Activated T-helper 2 cell treated with anti-CD3 and anti-CD28 coated beads, Interferon-gamma antibody, Interleukin-2, Interleukin-4, amounts not matched to agents 10 μg/mL and 5 μg/mL and 100 μg/mL, durations not matched to agents 14 hours and 24 hours and 36 hours (primary cell): ENCODE measurements at regions not wholly inside any gene's neighbourhood (a gene's known extent, or its start where the extent isn't known, plus 50 kb on each side); places are given as distances from the start of the nearest gene placed in this dataset.
A peak's percentile ranks its signal among the peaks of the same experiment; 100 is the strongest.

Source experiments
- DNase-seq: peaks from one replicate; pipeline ENCODE4 v3.0.0; 2021; ENCODE audit warnings: low spot score
- H3K27ac Mint-ChIP-seq: one replicate; pipeline ENCODE4 v1.8.0; 2021; ENCODE audit warnings: mixed read lengths
- H3K27me3 Mint-ChIP-seq: one replicate; pipeline ENCODE4 v1.8.0; 2021; ENCODE audit warnings: low read depth, mixed read lengths
- H3K36me3 Mint-ChIP-seq: one replicate; pipeline ENCODE4 v1.8.0; 2021; ENCODE audit warnings: low read depth, mixed read lengths
- H3K4me1 Mint-ChIP-seq: one replicate; pipeline ENCODE4 v1.8.0; 2021; ENCODE audit warnings: low read depth, mixed read lengths
- H3K4me3 Mint-ChIP-seq: one replicate; pipeline ENCODE4 v1.8.0; 2021; ENCODE audit warnings: low read depth, mild to moderate bottlenecking, moderate library complexity, mixed read lengths
- H3K9me3 Mint-ChIP-seq: one replicate; pipeline ENCODE4 v1.8.0; 2021; ENCODE audit warnings: mixed read lengths
- intact Hi-C: fragments of 100-400 bp; cut with micrococcal nuclease; formaldehyde crosslinking; loops from one replicate; pipeline ENCODE4 v1.15.1; 2023

DNA sequence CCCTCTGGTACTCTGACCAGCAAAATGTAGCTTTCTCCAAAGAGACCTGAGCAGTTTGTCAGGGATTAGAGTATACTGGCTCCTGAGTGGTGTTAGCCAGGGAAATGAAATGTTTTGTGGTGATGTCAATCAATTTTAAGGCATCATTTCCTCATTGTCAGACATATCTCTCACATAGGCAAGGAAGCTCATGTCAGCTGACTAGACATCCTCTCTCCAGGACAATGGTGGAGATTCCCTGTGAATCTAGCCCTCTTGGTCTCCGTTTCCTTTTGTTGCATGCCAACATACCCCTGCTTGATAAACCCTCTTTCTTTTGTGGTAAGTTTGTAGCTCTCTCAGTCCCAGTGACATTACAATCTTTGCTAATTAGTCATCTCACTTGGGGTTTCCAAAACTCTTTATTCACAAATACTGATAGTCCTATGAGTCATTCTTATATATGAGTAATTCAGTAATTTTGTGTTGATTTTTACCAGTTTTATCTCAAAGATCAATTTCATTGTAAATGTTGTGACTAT lies 135.6 kb upstream of the PTPRK start:
- Mint-ChIP-seq H3K27me3 (no peaks in the 10 kb centered on the region), H3K4me3 (no peak overlapping the region), H3K4me1 (peaks cover 43% of the 10 kb centered on the region), H3K9me3 (peaks cover 4% of the 10 kb centered on the region), H3K36me3 (peaks cover 9% of the 10 kb centered on the region), H3K27ac (peak overlapping the region; percentile 79)
- intact Hi-C loops = loop anchor here (1.0 to 10.0 kb wide), 5 partner anchors 58 to 835 kb away; no protein-coding TSS in a partner anchor
- DNase-seq = peak; percentile 13

- H3K27ac Mint-ChIP-seq = no peak overlapping the region
- no peak for DNase-seq
- intact Hi-C loops = no loop called here
- no peaks in the 10 kb centered on the region for H3K27me3 Mint-ChIP-seq
- peaks cover 10% of the 10 kb centered on the region for H3K4me1 Mint-ChIP-seq
- no peaks in the 10 kb centered on the region for H3K36me3 Mint-ChIP-seq
- H3K9me3 Mint-ChIP-seq = peaks cover 4% of the 10 kb centered on the region
- no peak overlapping the region for H3K4me3 Mint-ChIP-seq
Measured at GRCh38 chr6:128648022-128648598, 127.7 kb upstream of the PTPRK start.

GRCh38 chr6:128642132-128642531 lies 121.7 kb upstream of the PTPRK start:
- H3K27ac Mint-ChIP-seq = no peak overlapping the region
- intact Hi-C loops = no loop called here
- H3K27me3 Mint-ChIP-seq = peaks cover under 1% of the 10 kb centered on the region
- no peak for DNase-seq
- H3K36me3 Mint-ChIP-seq = no peaks in the 10 kb centered on the region
- H3K9me3 Mint-ChIP-seq = no peaks in the 10 kb centered on the region
- H3K4me3 Mint-ChIP-seq = no peak overlapping the region
- H3K4me1 Mint-ChIP-seq = no peaks in the 10 kb centered on the region

DNA sequence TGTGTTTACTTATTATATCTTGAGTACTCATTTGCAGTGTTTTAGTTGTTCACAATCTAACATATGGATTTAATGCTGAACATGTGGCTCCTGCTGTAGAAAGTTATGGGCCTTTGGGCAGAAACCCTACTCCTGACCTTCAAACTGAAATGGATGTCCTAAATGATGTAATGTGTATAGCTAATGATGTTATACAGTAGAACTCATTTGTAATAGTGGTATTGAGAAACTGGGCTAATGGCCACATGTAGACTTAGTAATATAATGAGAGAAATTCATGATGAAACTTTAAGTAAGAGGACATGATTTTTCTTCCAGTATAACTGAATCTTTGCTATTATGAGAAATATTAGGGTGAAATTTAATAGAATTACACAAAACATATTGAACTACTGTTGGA lies 121.3 kb upstream of the PTPRK start:
- H3K4me1 Mint-ChIP-seq = no peaks in the 10 kb centered on the region
- intact Hi-C loops = no loop called here
- H3K36me3 Mint-ChIP-seq = no peaks in the 10 kb centered on the region
- H3K9me3 Mint-ChIP-seq = no peaks in the 10 kb centered on the region
- no peak overlapping the region for H3K4me3 Mint-ChIP-seq
- no peak for DNase-seq
- peaks cover 4% of the 10 kb centered on the region for H3K27me3 Mint-ChIP-seq
- H3K27ac Mint-ChIP-seq = no peak overlapping the region

DNA sequence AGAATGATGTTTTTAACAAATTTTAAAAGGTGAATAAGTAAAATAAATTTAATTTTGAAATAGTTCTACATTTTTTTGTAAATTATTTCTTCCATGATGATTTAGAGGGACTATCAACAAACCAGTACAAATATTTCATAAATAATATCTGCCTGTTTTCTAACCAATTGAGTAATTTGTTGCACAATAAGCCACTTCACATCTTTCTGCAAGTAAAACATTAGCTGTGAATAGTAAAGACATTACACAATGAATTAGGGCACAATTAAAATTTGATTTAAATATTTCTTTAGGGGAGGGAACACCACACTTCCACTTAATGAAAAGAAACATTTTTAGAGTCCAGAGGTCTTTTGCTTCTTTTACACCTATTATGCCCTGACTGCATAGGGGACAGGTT lies 118.4 kb upstream of the PTPRK start:
- intact Hi-C loops = no loop called here
- H3K27me3 Mint-ChIP-seq = peaks cover 6% of the 10 kb centered on the region
- H3K9me3 Mint-ChIP-seq = no peaks in the 10 kb centered on the region

DNA sequence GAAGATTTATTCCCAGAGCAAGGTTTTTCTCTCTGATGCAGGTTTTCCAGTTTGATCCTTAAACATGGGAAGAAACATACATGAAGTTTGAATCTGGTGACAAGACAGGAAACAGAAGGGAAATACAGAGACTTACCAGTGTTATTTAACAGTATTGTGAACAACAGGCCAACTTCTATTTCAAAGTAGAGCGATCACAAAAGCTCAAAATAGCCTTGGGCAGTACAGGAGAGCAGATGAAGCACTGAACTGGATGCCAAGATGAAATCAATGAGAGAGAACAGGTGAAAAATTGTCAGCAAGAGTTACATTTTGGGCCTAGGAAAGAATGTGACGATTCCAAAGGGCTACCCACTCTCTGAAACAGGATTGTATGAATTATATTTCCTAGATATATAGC lies 114.8 kb upstream of the PTPRK start:
- H3K36me3 Mint-ChIP-seq = no peaks in the 10 kb centered on the region
- no peaks in the 10 kb centered on the region for H3K9me3 Mint-ChIP-seq

More for the DNA sequence above, 118.4 kb upstream of the PTPRK start:
- H3K27ac Mint-ChIP-seq = no peak overlapping the region
- H3K4me1 Mint-ChIP-seq = no peaks in the 10 kb centered on the region
- no peak for DNase-seq
- H3K4me3 Mint-ChIP-seq = no peak overlapping the region
- no peaks in the 10 kb centered on the region for H3K36me3 Mint-ChIP-seq

GRCh38 chr6:128632131-128632530 lies 111.7 kb upstream of the PTPRK start:
- Mint-ChIP-seq H3K27me3 (peaks cover 7% of the 10 kb centered on the region), H3K4me1 (no peaks in the 10 kb centered on the region), H3K27ac (no peak overlapping the region), H3K9me3 (no peaks in the 10 kb centered on the region), H3K4me3 (no peak overlapping the region), H3K36me3 (no peaks in the 10 kb centered on the region)
- intact Hi-C loops = no loop called here
- no peak for DNase-seq

More for the DNA sequence above, 114.8 kb upstream of the PTPRK start:
- H3K27me3 Mint-ChIP-seq = peaks cover 7% of the 10 kb centered on the region
- no peak overlapping the region for H3K27ac Mint-ChIP-seq
- no peaks in the 10 kb centered on the region for H3K4me1 Mint-ChIP-seq
- intact Hi-C loops = no loop called here
- DNase-seq = no peak
- H3K4me3 Mint-ChIP-seq = no peak overlapping the region

- DNase-seq = no peak
- Mint-ChIP-seq H3K4me3 (no peak overlapping the region), H3K4me1 (no peaks in the 10 kb centered on the region), H3K27ac (no peak overlapping the region), H3K27me3 (peaks cover 3% of the 10 kb centered on the region), H3K9me3 (no peaks in the 10 kb centered on the region), H3K36me3 (no peaks in the 10 kb centered on the region)
- intact Hi-C loops = no loop called here
Measured at GRCh38 chr6:128631031-128631430, 110.6 kb upstream of the PTPRK start.

- DNase-seq = no peak
- H3K27me3 Mint-ChIP-seq = peaks cover 3% of the 10 kb centered on the region
- no peak overlapping the region for H3K4me3 Mint-ChIP-seq
- H3K9me3 Mint-ChIP-seq = no peaks in the 10 kb centered on the region
- intact Hi-C loops = no loop called here
- H3K36me3 Mint-ChIP-seq = no peaks in the 10 kb centered on the region
- no peaks in the 10 kb centered on the region for H3K4me1 Mint-ChIP-seq
- H3K27ac Mint-ChIP-seq = no peak overlapping the region
Measured at GRCh38 chr6:128630213-128630612, 109.8 kb upstream of the PTPRK start.

- H3K4me1 Mint-ChIP-seq = peaks cover 2% of the 10 kb centered on the region
- H3K36me3 Mint-ChIP-seq = no peaks in the 10 kb centered on the region
- H3K4me3 Mint-ChIP-seq = no peak overlapping the region
- intact Hi-C loops = no loop called here
- peaks cover 8% of the 10 kb centered on the region for H3K9me3 Mint-ChIP-seq
- H3K27ac Mint-ChIP-seq = no peak overlapping the region
- DNase-seq = no peak
- peaks cover 5% of the 10 kb centered on the region for H3K27me3 Mint-ChIP-seq
Measured at GRCh38 chr6:128617285-128617684, 96.9 kb upstream of the PTPRK start.

GRCh38 chr6:128616342-128616741 lies 95.9 kb upstream of the PTPRK start:
- peaks cover 2% of the 10 kb centered on the region for H3K4me1 Mint-ChIP-seq
- peaks cover 5% of the 10 kb centered on the region for H3K27me3 Mint-ChIP-seq
- no peak overlapping the region for H3K4me3 Mint-ChIP-seq
- intact Hi-C loops = no loop called here
- H3K36me3 Mint-ChIP-seq = no peaks in the 10 kb centered on the region
- no peak overlapping the region for H3K27ac Mint-ChIP-seq
- peaks cover 8% of the 10 kb centered on the region for H3K9me3 Mint-ChIP-seq
- DNase-seq = no peak

DNA sequence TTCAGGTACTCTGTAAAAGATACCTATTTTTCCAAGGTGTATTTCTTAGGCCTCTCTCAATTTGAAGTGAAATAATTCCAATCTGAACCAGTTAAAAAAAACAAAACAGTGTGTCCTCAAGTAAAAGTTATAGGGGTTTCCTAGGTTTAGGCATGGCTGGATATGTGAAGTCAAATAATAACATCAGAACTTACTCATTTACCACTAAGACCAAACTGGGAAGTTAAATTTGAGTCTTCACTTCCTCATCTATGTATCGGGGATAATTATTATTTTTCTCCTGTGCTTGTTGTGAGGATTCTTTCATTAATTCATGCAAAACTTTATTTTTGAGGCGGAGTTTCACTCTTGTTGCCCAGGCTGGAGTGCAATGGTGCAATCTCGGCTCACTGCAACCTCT lies 86.2 kb upstream of the PTPRK start:
- Mint-ChIP-seq H3K4me3 (no peak overlapping the region), H3K27ac (no peak overlapping the region), H3K4me1 (no peaks in the 10 kb centered on the region), H3K27me3 (peaks cover 2% of the 10 kb centered on the region), H3K36me3 (no peaks in the 10 kb centered on the region), H3K9me3 (no peaks in the 10 kb centered on the region)
- no peak for DNase-seq
- intact Hi-C loops = no loop called here

- intact Hi-C loops = no loop called here
- H3K4me1 Mint-ChIP-seq = peaks cover 2% of the 10 kb centered on the region
- no peaks in the 10 kb centered on the region for H3K9me3 Mint-ChIP-seq
- H3K36me3 Mint-ChIP-seq = no peaks in the 10 kb centered on the region
- no peak for DNase-seq
- H3K27ac Mint-ChIP-seq = no peak overlapping the region
- H3K4me3 Mint-ChIP-seq = no peak overlapping the region
- peaks cover 2% of the 10 kb centered on the region for H3K27me3 Mint-ChIP-seq
Measured at GRCh38 chr6:128605961-128606360, 85.6 kb upstream of the PTPRK start.

DNA sequence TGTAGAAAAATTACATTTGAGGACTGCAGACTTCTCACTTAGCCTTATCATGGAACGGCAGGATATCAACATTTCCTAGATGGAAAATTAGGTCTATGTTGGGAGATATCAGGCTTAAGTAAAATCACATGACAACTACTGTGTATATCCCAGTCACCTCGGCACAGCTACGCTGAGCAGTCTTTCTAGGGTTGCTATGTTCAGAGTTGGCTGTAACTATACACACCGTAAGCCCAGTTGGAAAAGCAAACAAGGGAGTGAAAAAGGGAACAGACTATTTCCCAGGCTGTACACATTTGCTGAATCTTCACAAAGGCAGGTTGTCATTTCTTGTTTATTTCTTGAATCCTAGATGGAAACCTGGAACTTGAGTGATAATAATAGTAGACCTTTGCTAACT lies 80.7 kb upstream of the PTPRK start:
- no peak overlapping the region for H3K27ac Mint-ChIP-seq
- peaks cover 24% of the 10 kb centered on the region for H3K4me1 Mint-ChIP-seq
- intact Hi-C loops = no loop called here
- no peaks in the 10 kb centered on the region for H3K9me3 Mint-ChIP-seq
- peaks cover 2% of the 10 kb centered on the region for H3K27me3 Mint-ChIP-seq
- no peak overlapping the region for H3K4me3 Mint-ChIP-seq
- no peak for DNase-seq
- H3K36me3 Mint-ChIP-seq = no peaks in the 10 kb centered on the region
